Fibroblast of the conjunctiva (primary cell): ENCODE measurements at regions not wholly inside any gene's neighbourhood (a gene's known extent, or its start where the extent isn't known, plus 50 kb on each side); places are given as distances from the start of the nearest gene placed in this dataset.
"Not testable (repeated sequence)": the region's sequence is repeated elsewhere in the genome, so short reads cannot be mapped to it uniquely, and the experiment has no call there.

Experiments
- DNase-seq: peaks from one replicate; pipeline ENCODE4 v3.0.0-alpha.2; 2010; ENCODE audit warnings: low read depth

DNA sequence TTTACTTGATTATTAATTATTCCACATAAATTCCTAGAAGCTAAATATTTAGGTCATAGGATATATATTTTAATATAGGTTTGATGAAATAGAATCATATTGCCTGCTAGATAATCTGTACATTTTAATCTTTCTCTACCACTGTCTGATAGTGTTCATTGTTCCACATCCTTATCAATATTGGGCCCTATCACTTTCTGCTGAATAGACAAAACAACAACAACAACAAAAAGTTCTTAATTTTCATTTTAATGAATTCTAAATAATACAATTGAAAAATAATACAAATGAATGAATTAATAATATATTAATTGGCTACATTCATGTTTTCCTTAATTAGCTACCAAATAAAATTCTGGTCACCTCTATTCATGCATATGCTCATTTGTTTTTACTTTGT is 1437.2 kb downstream of the LRFN5 start:
- no peak for DNase-seq

DNA sequence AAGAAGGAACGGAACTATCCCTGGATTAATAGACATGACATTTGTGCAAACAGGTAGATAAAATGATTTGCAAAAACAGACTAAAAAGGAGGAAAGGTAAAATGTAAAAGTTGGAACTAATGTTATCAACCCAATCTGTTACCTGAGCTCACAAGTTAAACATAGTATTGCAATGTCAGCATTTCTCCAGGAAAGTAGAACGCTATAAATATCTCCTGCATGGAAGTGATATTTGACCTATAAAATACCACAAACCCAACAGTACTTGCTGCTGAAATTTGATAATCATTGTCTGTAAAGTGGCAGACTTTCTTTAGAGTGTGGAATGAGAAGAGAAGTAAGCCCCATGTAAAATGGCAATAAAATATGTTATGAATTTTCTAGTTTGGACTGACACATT is 1435.7 kb downstream of the LRFN5 start:
- no peak for DNase-seq

DNA sequence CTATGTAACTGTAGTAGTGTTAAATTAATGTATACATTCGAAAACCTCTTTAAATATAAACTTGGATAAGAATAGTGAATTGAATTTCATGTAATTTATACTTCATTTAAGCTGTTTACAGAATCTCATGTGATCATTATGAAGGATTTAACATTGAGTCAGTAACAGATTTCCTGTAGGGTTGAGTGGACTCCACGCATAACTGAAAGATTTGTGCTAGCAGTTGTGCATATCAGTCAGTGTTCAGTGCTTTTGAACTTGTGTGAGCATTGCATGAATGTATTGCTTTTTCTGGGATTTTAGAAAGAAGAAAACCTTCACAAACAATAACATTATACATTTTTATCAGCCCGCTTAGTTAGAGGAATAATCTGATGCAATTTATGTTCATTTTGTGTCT is 1435.3 kb downstream of the LRFN5 start:
- DNase-seq, result no peak

DNA sequence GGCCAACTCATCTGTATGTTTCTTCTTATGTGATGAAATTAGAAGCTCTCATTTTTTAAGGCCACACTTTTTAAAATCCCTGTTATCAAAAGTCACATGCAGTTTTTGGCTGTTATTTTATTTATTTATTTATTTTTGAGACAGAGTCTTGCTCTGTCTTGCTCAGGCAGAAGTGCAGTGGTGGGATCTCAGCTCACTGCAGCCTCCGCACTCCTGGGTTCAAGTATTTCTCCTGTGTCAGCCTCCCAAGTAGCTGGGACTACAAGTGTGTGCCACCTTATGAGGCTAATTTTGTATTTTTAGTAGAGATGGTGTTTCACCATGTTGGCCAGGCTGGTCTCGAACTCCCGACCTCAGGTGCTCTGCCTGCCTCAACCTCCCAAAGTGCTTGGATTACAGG is 1434.5 kb downstream of the LRFN5 start:
- DNase-seq, result no peak

DNA sequence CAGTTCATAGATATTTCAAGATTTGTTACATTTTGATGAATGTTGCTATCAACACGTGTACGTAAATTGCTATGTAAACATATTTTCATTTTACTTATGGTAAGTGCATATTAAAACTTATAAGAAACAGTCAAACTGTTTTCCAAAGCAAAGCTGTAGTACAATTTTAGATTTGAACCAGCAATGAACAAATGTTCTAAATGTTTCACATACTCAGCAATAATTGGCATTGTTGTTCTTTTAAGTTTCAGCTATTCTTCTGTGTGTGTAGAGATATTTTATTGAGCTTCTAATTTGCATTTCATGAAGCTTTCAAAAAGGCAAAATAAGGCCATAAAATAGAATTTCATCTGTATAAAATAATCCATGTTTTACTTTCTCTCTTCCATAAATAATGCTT is 1433.2 kb downstream of the LRFN5 start:
- DNase-seq, result no peak

DNA sequence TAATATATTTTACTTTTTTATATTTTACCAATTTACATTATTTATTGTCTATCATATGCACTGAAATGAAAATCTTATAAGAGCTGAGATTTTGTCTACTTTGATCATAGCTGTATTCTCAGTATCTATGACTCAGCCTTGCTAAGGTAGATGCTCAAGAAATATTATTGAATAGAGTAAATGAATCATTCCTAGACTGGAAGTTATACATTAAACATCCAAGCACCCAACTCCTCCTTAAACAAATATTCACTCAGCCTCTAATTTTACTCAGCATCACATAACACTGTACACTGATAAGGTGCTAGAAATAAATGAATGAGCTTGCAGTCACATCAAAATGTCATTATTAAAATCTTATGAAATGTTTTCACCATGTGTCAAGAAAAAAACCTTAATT is 1424.9 kb downstream of the LRFN5 start:
- no peak for DNase-seq

DNA sequence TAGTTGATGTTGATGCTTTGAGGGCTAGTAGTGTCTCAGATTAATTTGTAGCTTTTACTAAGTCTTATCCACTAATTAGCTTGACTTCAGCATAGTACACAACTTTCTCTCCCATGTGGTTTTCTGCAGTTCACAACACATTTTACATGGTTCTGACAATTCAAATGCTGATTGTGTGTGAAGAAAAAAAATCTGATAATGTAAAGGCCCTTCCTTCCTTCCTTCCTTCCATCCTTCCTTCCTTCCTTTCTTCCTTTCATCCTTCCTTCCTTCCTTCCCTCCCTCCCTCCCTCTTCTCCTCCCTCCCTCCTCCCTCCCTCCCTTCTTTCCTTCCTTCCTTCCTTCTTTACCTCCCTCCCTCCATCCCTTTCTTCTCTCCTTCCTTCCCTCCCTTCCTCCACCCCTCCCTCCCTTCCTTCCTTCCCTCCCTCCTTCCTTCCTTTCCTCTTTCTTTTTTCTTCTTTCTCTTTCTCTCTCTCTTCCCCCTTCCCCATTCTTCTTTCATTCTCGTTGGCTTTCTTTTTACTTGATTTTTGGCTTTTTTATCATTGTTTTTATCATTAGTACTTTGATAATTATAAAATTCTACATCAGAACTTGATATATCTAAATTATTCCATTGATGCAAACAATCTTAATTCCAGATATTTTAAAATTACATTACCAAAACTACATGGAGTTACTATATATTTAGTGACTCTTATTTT is 1415.6 kb downstream of the LRFN5 start:
- no peak for DNase-seq

DNA sequence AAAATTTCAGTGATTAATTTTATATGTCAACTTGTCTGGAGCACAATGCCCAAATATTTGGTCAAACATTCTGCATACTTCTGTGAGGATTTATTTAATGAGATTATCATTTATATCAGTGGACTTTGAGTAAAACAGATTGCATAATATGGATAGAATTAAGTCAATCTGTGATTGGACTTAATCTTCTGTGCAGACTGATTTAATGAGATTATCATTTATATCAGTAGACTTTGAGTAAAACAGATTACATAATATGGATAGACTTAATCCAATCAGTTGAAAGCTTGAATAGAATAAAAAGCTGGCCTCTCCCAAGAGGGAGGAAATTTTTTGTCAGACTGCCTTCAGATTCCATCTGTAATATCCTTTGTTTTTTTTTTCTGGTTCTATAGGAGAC is 1413.2 kb downstream of the LRFN5 start:
- no peak for DNase-seq

DNA sequence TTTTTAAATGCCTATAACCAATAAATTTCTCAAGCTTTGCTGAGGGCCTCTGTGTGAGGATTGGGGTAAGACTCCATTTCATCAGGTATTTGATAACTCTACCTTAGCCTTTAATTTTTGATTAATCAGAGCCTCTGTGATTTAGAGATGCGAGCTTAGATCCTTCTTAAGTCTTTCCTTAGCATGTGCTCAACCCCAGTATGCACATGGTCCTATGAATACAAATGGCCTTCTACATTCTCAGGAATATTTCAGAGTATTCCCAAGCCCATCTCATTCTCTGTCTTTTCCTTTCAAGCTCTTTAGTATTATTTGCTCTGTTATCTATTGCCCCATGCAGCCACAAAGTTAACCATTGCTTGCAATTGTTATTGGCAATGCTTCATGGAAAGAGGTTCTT is 1407.7 kb downstream of the LRFN5 start:
- no peak for DNase-seq

DNA sequence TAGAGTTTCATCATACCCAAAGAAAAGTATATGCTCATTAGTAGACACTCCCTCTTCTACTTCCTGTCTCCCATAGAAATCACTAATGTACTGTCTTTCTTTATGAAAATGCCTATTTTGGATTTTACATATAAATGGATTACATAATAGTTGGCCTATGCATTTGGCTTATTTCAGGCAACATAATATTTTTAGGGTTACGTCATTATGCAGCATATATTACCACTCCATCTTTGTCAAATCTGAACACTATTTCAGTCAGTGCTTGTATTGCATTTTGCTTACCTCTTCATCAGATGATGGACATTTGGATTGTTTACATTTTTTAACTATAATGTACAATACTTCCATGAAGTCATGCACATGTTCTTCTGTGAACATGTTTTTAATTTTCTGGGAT is 1406.1 kb downstream of the LRFN5 start:
- DNase-seq, result no peak

DNA sequence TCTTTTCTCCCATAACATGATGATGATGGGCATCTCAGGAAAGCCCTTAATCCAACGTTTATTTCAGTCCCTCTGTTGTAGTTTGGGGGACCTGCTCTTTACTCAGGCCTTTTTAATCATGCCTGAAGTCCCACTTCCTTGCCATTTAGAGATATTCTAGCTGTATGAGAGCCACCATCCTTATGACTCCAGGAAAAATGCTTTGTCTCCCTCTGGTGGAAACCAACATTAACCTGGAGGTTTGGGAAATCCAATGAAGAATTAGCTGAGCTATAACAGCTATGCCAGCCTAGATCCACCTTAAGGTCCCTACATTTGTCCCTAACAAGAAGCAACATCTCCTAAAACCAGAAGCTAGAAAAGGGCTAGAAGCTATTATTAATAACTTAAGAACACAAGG is 1399.1 kb downstream of the LRFN5 start:
- no peak for DNase-seq

DNA sequence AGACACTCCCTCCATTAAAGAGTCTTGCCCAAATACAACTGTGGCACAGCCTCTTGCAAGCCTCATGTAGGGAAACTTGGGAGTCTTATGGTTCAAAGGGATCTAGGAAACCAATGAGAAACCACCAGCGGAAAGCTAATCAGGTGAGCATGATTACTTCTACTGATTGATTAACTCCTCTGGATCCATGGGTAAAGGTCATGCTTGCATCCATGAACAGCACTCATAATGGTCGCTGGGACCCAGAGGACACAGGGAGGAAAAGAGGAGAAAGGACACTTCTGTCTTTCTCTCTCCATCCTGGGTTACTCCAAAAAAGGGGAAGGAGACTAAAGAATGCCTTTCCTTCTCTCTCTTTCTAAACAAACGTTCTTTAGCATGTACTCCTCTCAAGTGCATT is 1397.2 kb downstream of the LRFN5 start:
- DNase-seq, result no peak

DNA sequence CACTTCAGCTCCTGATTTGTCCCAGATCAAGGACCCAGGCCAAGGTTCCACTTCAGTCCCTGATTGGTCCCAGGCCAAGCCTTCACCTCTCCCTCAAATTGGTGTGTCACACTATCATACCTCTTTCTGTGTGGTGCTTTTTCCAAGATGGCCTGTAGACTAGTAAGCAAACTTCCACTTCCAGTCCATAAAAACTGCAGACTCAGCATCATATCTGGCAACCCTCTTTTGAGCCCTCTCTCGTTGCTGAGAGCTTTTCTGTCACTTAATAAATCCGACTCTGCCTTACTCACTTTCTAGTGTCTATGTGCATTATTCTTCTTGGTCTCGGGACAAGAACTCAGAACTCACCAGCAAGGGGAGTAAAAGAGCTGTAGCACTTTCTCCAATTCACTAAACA is 1395.1 kb downstream of the LRFN5 start:
- no peak for DNase-seq

DNA sequence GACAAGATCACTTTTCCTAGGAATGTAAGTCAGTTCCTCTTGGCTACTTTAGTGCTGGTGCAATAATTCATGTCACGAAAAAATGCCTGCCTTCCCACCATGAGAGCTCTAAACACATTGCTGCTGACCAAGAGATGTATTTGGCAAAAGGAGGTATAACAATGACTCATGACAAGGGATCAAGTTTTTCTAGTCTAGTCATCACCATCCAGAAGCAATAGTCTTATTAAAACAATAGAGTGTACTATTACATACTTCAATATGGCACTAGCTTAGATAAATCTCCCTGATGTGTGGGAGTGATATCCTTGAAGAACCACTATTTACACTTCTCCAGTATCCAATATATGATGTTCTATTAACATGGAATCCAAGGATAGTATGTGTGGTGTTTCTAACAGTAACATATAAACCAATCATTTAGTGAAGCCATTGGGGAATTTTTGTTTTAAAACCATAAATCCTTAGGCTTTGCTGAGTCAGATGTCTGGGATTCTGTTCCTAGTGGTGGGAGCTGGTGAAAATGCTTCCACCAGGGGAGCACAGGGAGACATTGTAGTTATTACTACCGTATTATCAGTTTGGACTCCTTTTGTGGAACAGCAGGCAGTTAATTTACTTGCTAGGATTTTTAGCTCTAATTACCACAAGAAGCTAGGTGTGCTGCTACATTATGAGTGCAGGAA is 1387.5 kb downstream of the LRFN5 start:
- DNase-seq, result peak; percentile 62

DNA sequence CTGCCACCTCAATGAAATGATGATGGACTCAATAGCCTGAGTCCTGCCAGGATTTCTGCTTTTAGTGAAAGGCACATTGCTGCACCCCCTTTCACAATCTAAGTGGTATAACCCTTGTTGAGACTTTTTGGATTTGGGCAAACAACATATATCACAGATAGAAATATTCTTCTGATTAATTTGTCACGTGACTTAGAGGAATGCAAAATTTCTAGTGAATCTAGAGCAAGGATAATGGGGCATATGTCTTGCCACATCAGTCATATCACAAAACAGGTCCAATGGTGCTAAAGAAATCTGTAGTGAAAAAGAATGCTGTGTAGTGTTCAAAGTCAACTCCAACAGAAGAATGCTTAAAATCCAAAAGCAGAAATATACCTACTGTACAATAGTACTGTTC is 1386.3 kb downstream of the LRFN5 start:
- no peak for DNase-seq

DNA sequence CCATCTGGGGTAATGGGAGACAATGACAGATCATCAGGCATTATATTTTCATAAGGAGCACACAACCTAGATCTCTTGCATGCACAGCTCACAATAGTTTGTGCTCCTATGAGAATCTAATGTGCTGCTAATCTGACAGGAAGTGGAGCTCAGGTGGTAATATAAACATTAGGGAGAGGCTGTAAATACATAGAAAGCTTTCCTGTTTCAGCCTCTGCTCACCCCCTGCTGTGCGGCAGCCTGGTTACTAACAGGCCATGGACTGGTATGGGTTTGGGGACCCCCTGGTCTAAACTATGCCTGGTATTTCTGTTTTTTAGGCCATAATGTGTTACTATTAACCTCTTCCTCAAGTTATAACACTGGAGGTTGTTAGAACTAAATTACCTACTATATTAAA is 1373.7 kb downstream of the LRFN5 start:
- DNase-seq, result no peak

DNA sequence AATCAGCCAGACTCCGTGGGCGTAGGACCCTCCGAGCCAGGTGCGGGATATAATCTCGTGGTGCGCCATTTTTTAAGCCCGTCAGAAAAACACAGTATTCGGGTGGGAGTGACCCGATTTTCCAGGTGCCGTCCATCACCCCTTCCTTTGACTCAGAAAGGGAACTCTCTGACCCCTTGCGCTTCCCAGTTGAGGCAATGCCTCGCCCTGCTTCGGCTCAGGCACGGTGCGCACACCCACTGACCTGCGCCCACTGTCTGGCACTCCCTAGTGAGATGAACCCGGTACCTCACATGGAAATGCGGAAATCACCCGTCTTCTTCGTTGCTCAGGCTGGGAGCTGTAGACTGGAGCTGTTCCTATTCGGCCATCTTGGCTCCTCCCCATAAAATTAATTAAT is 1366.5 kb downstream of the LRFN5 start:
- DNase-seq, result not testable (repeated sequence)

DNA sequence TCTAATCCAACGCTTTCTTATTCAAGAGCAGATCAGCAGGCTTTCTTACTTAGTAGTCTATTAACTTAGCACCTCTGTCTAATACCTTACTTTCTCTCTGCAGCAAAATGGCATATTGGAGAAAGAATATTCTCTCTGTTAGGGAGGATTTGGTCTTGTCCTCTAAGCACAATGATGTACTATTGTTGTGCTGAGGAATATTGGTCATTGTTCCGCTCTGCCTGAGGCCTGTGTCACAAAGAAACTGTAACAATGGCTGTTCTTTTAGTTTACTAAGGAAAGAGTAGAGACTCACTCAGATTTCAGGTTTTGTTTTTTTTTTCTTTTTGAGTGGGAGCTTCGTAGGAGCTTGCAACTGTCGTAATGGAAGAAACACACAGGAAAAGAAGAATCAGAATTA is 1358.8 kb downstream of the LRFN5 start:
- no peak for DNase-seq

DNA sequence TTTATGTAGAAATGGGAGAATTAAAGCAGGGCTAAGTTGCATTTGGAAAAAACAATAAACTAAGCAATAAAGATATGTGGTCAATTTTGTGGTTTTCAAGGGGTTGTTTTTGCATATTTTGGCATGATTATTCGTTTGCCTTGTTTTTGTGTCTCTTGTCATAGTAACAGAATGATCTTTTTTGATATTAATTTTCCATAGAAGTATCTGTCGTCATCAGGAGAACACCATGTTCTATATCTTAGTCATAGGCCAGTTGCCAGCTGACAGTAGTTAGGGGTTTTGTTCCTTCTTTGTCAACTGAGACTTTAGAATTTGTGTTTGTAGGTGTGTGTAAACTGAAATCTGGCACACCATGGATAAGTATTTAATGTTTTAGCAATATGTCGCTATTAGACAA is 1354.8 kb downstream of the LRFN5 start:
- no peak for DNase-seq

DNA sequence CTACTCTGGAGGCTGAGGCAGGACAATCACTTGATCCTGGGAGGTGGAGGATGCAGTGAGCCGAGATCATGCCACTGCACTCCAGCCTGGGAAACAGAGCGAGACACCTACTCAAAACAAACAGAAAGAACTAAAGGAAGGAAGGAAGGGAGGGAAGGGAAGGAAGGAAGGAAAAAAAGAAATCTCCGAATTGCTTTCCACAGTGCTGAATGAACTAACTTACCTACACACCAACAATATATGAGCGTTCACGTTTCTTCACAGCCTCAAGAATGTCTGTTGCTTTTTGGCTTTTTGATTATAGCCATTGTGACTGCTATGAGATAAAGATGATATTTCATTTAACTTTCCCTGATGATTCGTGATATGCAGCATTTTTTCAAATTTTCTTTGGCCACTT is 1343.7 kb downstream of the LRFN5 start:
- DNase-seq, result no peak

DNA sequence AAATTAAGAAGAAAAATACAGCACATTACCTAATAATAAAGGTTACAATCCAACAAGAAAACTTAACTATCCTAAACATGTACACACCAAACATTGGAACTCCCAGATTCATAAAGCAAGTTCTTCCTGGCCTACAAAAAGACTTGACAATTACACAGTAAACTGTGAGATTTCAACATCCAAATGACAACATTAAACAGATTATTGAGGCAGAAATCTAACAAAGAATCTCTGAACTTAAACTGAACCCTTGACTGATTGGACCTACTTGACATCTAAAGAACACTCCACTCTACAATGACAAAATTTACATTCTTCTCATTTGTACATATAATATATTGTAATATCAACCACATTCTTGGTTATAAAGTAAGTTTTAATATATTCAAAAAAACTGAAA is 1341.3 kb downstream of the LRFN5 start:
- no peak for DNase-seq

DNA sequence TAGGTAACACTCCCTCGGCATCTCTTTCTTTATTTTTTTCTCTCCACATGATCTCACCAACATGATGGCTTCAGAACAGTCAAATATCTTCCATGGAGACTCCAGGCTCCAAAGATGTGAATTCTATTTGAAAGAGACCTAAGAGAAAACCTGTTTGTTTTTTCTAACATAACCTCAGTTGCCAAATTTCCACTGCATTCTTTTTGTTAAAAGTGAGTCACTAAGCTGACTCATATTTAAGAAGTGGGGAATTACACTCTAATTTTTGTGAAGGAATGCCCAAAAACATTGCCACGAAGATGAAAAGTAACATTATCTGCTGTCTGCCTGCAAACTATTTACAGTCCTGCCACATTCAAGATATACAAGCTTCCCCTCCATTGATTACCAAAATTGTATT is 1337.6 kb downstream of the LRFN5 start:
- no peak for DNase-seq

DNA sequence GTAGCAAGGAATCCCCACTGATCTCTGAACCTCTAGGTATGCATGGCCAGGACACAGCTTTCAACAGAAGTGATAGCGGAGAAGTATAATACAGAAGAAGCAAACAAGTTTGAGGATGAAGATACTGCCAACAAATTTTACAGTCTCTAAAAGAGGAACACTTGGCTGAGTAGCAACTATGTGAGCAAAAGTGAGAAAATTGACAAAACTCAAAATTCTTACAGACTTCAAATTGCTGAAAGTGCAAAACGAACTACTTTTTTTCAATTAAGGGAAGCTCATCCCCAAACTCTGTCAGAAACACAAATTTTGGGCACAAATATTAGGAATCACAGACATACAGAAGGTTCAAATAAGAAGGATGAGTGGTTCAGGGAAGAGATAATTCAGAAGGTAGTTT is 1324.6 kb downstream of the LRFN5 start:
- DNase-seq, result no peak

DNA sequence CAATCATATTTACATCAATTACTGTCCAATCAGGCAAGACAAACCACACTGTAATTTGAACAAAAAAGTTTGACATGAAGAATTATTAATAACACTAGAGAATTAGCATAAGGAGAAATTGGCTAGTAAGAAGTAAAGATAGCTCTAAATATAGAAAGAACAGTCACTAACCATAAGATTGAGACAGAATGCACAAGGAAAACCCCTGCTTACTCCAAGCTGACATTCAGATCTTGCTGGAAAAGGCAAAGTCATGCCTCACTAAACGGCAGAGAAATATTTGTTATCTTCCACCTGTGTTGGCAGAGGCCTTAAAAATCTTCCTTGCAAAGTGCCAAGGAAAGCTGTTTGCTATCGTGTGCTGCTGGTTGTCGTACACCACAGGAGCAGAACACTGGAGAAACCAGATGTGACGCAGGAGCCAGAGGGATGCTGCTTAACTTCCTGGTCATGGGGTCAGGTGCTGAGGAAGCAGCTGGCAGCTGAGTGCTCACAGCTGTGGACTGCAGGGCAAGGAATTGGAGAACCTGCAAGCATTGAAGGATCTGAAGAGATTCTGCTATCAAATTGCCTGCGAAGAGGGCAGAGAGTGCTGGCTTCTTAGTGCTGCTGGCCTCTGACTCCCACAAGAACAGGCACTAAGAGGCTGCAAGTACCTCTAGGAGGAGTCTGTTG is 1323.3 kb downstream of the LRFN5 start:
- no peak for DNase-seq
